ENCODE measurements at regions not wholly inside any gene's neighbourhood (a gene's known extent, or its start where the extent isn't known, plus 50 kb on each side); places are given as distances from the start of the nearest gene placed in this dataset.

DNA sequence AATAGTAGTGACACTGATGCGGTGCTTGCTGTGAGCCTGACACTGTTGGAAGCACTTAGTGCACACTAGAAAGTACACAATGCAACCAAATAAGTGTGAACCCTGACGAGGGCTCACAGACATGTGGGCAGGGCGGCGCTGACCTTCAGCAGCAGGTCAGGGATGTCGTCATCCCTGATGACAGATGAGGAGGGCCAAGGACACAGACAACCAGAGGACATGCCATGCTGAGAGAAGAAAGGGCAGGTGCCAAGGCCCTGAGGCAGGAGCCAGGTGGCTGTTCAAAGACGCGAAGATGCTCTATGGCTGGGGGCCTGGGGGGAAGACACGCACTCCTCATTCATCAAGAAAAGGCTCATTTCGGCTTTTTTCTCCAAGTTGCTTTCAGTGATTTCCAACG is 176.4 kb upstream of the CST7 start:
- no peak overlapping the region for H3K9ac ChIP-seq (ENCODE audit: low read length)
- H2AK5ac ChIP-seq (ENCODE audit: low read length): no peak overlapping the region
- H2BK15ac ChIP-seq (replicated peaks; ENCODE audit: low read depth): no peak overlapping the region
- no peak overlapping the region for H3K56ac ChIP-seq (ENCODE audit: low read length)
- no peak overlapping the region for H3K18ac ChIP-seq (ENCODE audit: low read length)
- H3K27ac ChIP-seq (ENCODE audit: low read depth, low read length): no peak overlapping the region
- H3K79me1 ChIP-seq (ENCODE audit: low read length): no peaks in the 10 kb centered on the region
- peaks cover 6% of the 10 kb centered on the region for H3K4me1 ChIP-seq (ENCODE audit: control insufficient read depth, low read depth, low read length)
- H3K4me2 ChIP-seq (ENCODE audit: low read length): no peak overlapping the region
- no peak overlapping the region for H4K8ac ChIP-seq (ENCODE audit: low read depth, low read length)
- H3K4ac ChIP-seq (ENCODE audit: low read depth, low read length): no peak overlapping the region
- DNase-seq: no peak
- no peaks in the 10 kb centered on the region for H3K27me3 ChIP-seq (ENCODE audit: insufficient read depth, low read length, poor library complexity)
- no peak overlapping the region for H3K23ac ChIP-seq (ENCODE audit: low read length)
- H4K5ac ChIP-seq (ENCODE audit: low read length): no peak overlapping the region
- no peaks in the 10 kb centered on the region for H3K79me2 ChIP-seq (ENCODE audit: control insufficient read depth, insufficient read depth, low read length)
- no peak overlapping the region for H3K4me3 ChIP-seq (ENCODE audit: low read length)
- H2BK5ac ChIP-seq (ENCODE audit: low read length): no peak overlapping the region
- no CpG with 5 or more reads among the region's 10 CpGs for WGBS (ENCODE audit: extremely low coverage, insufficient coverage, low lambda C conversion rate)
- no peak overlapping the region for H2BK120ac ChIP-seq (ENCODE audit: low read depth, low read length)
- H3K36me3 ChIP-seq (ENCODE audit: control insufficient read depth, insufficient read depth, low read length): no peaks in the 10 kb centered on the region

DNA sequence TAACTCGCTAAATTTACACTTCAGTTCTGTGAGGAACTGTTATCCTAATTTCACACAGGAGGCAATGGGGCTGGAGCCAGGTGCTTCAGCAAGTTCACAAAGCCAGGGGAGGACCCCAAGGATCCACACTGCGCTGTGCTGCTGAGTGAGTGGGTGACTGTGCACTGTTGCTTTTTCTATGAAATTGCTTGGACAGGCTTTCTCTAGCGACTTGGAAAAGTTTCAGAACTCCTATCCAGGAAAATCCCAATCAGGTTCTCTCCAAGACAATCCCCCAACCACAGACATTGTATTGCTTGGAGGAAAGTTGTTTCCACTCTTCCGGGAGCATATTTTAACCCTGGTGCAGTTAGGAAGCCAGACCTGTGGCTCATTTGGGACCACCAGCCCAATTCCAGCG is 175.9 kb upstream of the CST7 start:
- WGBS (ENCODE audit: extremely low coverage, insufficient coverage, low lambda C conversion rate): no CpG with 5 or more reads among the region's 5 CpGs
- no peak for DNase-seq
- H3K27ac ChIP-seq (ENCODE audit: low read depth, low read length): no peak overlapping the region

DNA sequence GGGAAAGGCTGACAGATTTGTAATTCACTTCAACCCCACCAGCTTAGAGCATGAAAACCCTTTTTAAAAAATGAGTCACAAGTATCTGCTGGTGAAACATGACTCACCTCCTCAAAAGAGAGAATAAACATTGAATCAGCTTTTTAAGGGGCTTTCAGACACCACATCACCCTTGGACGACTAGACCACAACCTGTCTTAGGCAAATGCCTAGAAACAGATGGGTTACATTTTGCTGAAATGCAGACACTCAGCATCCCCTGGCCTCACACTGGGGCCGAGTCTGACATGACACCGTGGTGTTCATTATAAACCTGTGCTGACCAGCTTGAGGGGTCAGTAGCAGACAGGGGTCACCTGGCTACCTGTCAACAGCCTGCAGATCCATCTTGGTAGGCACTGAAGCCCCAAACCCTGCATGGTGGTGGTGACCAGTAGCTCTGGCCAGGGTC is 175.3 kb upstream of the CST7 start:
- Histone ChIP-seq H3K4me2 (ENCODE audit: low read length) (no peak overlapping the region), H3K18ac (ENCODE audit: low read length) (no peak overlapping the region), H3K79me2 (ENCODE audit: control insufficient read depth, insufficient read depth, low read length) (no peaks in the 10 kb centered on the region), H2BK5ac (ENCODE audit: low read length) (no peak overlapping the region), H3K4me1 (ENCODE audit: control insufficient read depth, low read depth, low read length) (peaks cover under 1% of the 10 kb centered on the region), H4K5ac (ENCODE audit: low read length) (no peak overlapping the region), H3K36me3 (ENCODE audit: control insufficient read depth, insufficient read depth, low read length) (no peaks in the 10 kb centered on the region), H3K9ac (ENCODE audit: low read length) (no peak overlapping the region), H3K27ac (ENCODE audit: low read depth, low read length) (no peak overlapping the region), H2AK5ac (ENCODE audit: low read length) (no peak overlapping the region), H3K56ac (ENCODE audit: low read length) (no peak overlapping the region), H3K79me1 (ENCODE audit: low read length) (no peaks in the 10 kb centered on the region), H2BK15ac (replicated peaks; ENCODE audit: low read depth) (no peak overlapping the region), H4K8ac (ENCODE audit: low read depth, low read length) (no peak overlapping the region), H3K27me3 (ENCODE audit: insufficient read depth, low read length, poor library complexity) (no peaks in the 10 kb centered on the region), H3K23ac (ENCODE audit: low read length) (no peak overlapping the region), H3K4me3 (ENCODE audit: low read length) (no peak overlapping the region), H2BK120ac (ENCODE audit: low read depth, low read length) (no peak overlapping the region), H3K4ac (ENCODE audit: low read depth, low read length) (no peak overlapping the region)
- no peak for DNase-seq
- no CpG with 5 or more reads among the region's 3 CpGs for WGBS (ENCODE audit: extremely low coverage, insufficient coverage, low lambda C conversion rate)

More for the DNA sequence above, 175.9 kb upstream of the CST7 start:
- Histone ChIP-seq H2BK120ac (ENCODE audit: low read depth, low read length) (no peak overlapping the region), H3K23ac (ENCODE audit: low read length) (no peak overlapping the region), H4K5ac (ENCODE audit: low read length) (no peak overlapping the region), H3K79me2 (ENCODE audit: control insufficient read depth, insufficient read depth, low read length) (no peaks in the 10 kb centered on the region), H3K27me3 (ENCODE audit: insufficient read depth, low read length, poor library complexity) (no peaks in the 10 kb centered on the region), H2AK5ac (ENCODE audit: low read length) (no peak overlapping the region), H2BK5ac (ENCODE audit: low read length) (no peak overlapping the region), H3K4ac (ENCODE audit: low read depth, low read length) (no peak overlapping the region), H2BK15ac (replicated peaks; ENCODE audit: low read depth) (no peak overlapping the region), H3K56ac (ENCODE audit: low read length) (no peak overlapping the region), H3K4me1 (ENCODE audit: control insufficient read depth, low read depth, low read length) (peaks cover 3% of the 10 kb centered on the region), H3K9ac (ENCODE audit: low read length) (no peak overlapping the region), H3K4me3 (ENCODE audit: low read length) (no peak overlapping the region), H3K79me1 (ENCODE audit: low read length) (no peaks in the 10 kb centered on the region), H3K36me3 (ENCODE audit: control insufficient read depth, insufficient read depth, low read length) (no peaks in the 10 kb centered on the region), H3K18ac (ENCODE audit: low read length) (no peak overlapping the region), H3K4me2 (ENCODE audit: low read length) (no peak overlapping the region), H4K8ac (ENCODE audit: low read depth, low read length) (no peak overlapping the region)

DNA sequence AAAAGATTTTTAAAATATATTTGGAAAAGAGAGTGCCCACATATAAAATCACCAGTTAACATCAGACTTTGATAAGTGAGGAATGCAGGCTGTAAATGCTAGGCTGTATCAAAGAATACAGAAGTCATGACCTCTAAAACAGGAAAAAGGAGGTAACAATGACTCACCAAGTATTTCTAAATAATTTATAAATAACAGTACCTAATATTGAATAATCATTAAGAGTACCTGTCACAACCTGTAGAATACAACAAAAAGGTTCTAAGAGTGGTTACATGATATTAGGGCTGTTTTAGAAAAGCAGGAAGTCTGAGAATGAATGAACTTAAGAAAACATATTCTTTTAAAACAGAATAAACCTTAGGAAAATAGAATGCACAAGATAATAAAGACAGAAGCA is 173.1 kb upstream of the CST7 start:
- no peak overlapping the region for H3K4me3 ChIP-seq (ENCODE audit: low read length)
- H3K23ac ChIP-seq (ENCODE audit: low read length): no peak overlapping the region
- H3K56ac ChIP-seq (ENCODE audit: low read length): no peak overlapping the region

DNA sequence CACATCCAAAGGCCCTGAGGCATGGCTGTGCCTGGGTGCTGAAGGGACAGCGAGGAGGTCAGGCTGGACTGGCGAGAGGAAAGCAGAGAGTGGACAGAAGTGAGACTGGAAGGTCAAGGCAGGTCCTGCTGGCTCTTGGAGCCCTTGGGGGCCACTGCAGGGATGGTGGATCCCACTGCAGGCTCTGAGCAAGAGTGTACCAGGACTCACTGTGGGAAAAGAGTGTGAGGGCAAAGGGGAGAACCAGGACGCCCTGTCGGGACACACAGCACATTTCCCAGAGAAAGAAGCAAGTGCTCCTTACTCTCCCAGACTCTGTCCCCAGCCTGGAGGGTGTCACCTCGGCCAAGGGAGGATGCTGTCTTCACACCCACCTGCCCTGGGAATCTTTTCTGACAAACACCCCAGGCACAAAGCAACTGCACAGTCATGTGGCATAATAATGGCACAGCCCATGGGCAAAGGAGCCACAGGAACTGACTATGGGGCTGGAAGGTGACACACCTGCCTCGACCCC is 172.3 kb upstream of the CST7 start:
- Histone ChIP-seq H3K79me2 (ENCODE audit: control insufficient read depth, insufficient read depth, low read length) (no peaks in the 10 kb centered on the region), H3K4ac (ENCODE audit: low read depth, low read length) (no peak overlapping the region), H3K79me1 (ENCODE audit: low read length) (no peaks in the 10 kb centered on the region), H3K56ac (ENCODE audit: low read length) (no peak overlapping the region), H3K27me3 (ENCODE audit: insufficient read depth, low read length, poor library complexity) (no peaks in the 10 kb centered on the region), H2BK5ac (ENCODE audit: low read length) (no peak overlapping the region), H3K4me2 (ENCODE audit: low read length) (no peak overlapping the region), H4K8ac (ENCODE audit: low read depth, low read length) (no peak overlapping the region), H2BK120ac (ENCODE audit: low read depth, low read length) (no peak overlapping the region), H2AK5ac (ENCODE audit: low read length) (no peak overlapping the region), H2BK15ac (replicated peaks; ENCODE audit: low read depth) (no peak overlapping the region), H4K5ac (ENCODE audit: low read length) (no peak overlapping the region), H3K4me3 (ENCODE audit: low read length) (no peak overlapping the region), H3K18ac (ENCODE audit: low read length) (no peak overlapping the region), H3K36me3 (ENCODE audit: control insufficient read depth, insufficient read depth, low read length) (no peaks in the 10 kb centered on the region), H3K4me1 (ENCODE audit: control insufficient read depth, low read depth, low read length) (no peaks in the 10 kb centered on the region), H3K9ac (ENCODE audit: low read length) (no peak overlapping the region), H3K27ac (ENCODE audit: low read depth, low read length) (no peak overlapping the region), H3K23ac (ENCODE audit: low read length) (no peak overlapping the region)
- DNase-seq: no peak
- no CpG with 5 or more reads among the region's 6 CpGs for WGBS (ENCODE audit: extremely low coverage, insufficient coverage, low lambda C conversion rate)

More for the DNA sequence above, 173.1 kb upstream of the CST7 start:
- Histone ChIP-seq H4K8ac (ENCODE audit: low read depth, low read length) (no peak overlapping the region), H2BK5ac (ENCODE audit: low read length) (no peak overlapping the region), H3K27ac (ENCODE audit: low read depth, low read length) (no peak overlapping the region), H3K4ac (ENCODE audit: low read depth, low read length) (no peak overlapping the region), H3K79me2 (ENCODE audit: control insufficient read depth, insufficient read depth, low read length) (no peaks in the 10 kb centered on the region), H3K79me1 (ENCODE audit: low read length) (no peaks in the 10 kb centered on the region), H4K5ac (ENCODE audit: low read length) (no peak overlapping the region), H3K18ac (ENCODE audit: low read length) (no peak overlapping the region), H2AK5ac (ENCODE audit: low read length) (no peak overlapping the region), H3K36me3 (ENCODE audit: control insufficient read depth, insufficient read depth, low read length) (no peaks in the 10 kb centered on the region), H3K9ac (ENCODE audit: low read length) (no peak overlapping the region), H3K4me2 (ENCODE audit: low read length) (no peak overlapping the region), H2BK120ac (ENCODE audit: low read depth, low read length) (no peak overlapping the region), H2BK15ac (replicated peaks; ENCODE audit: low read depth) (no peak overlapping the region), H3K4me1 (ENCODE audit: control insufficient read depth, low read depth, low read length) (no peaks in the 10 kb centered on the region), H3K27me3 (ENCODE audit: insufficient read depth, low read length, poor library complexity) (no peaks in the 10 kb centered on the region)
- no peak for DNase-seq

DNA sequence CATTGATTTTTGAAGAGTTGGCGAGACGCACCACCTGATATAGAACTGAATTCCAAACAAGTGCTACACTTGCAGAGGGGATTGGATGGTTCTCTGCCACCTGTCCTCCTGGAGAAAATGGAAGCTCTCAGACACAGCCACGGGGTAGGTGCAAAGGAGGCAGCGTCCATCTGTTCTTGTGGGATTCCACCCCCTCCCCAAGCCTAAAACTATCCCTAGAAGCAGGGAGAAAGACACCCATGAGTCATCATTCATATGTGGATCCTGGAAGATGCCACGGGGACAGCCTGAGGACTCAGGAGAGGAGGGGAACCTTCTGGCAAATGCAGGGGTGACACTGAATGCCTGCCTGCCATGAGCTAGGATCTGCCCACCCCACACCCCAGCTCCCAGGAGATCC is 171.3 kb upstream of the CST7 start:
- no peak overlapping the region for H3K4me2 ChIP-seq (ENCODE audit: low read length)
- WGBS (ENCODE audit: extremely low coverage, insufficient coverage, low lambda C conversion rate): no CpG with 5 or more reads among the region's 5 CpGs
- H3K79me2 ChIP-seq (ENCODE audit: control insufficient read depth, insufficient read depth, low read length): no peaks in the 10 kb centered on the region
- no peak overlapping the region for H3K9ac ChIP-seq (ENCODE audit: low read length)
- H3K36me3 ChIP-seq (ENCODE audit: control insufficient read depth, insufficient read depth, low read length): no peaks in the 10 kb centered on the region
- no peak overlapping the region for H4K8ac ChIP-seq (ENCODE audit: low read depth, low read length)
- H3K23ac ChIP-seq (ENCODE audit: low read length): no peak overlapping the region
- no peak overlapping the region for H3K56ac ChIP-seq (ENCODE audit: low read length)
- no peak overlapping the region for H3K4ac ChIP-seq (ENCODE audit: low read depth, low read length)
- no peak overlapping the region for H2BK120ac ChIP-seq (ENCODE audit: low read depth, low read length)
- H2BK15ac ChIP-seq (replicated peaks; ENCODE audit: low read depth): no peak overlapping the region
- H3K4me1 ChIP-seq (ENCODE audit: control insufficient read depth, low read depth, low read length): no peaks in the 10 kb centered on the region
- no peak overlapping the region for H2AK5ac ChIP-seq (ENCODE audit: low read length)
- H2BK5ac ChIP-seq (ENCODE audit: low read length): no peak overlapping the region
- no peak overlapping the region for H3K27ac ChIP-seq (ENCODE audit: low read depth, low read length)
- no peak overlapping the region for H3K18ac ChIP-seq (ENCODE audit: low read length)
- no peaks in the 10 kb centered on the region for H3K27me3 ChIP-seq (ENCODE audit: insufficient read depth, low read length, poor library complexity)
- H3K79me1 ChIP-seq (ENCODE audit: low read length): no peaks in the 10 kb centered on the region
- H4K5ac ChIP-seq (ENCODE audit: low read length): no peak overlapping the region
- no peak overlapping the region for H3K4me3 ChIP-seq (ENCODE audit: low read length)
- DNase-seq: no peak
